ENCODE measurements at regions not wholly inside any gene's neighbourhood (a gene's known extent, or its start where the extent isn't known, plus 50 kb on each side); places are given as distances from the start of the nearest gene placed in this dataset.

GRCh38 chr19:33871605-33872004 lies 74.9 kb downstream of the KCTD15 start:
- no peak for TF ChIP-seq CTCF (IDR thresholded peaks at IDR 0.05; ENCODE audit: insufficient read depth, low read depth, low read length)
- TF ChIP-seq EZH2 (IDR thresholded peaks at IDR 0.05; ENCODE audit: insufficient read depth, low read length) = no peak

Data from astrocyte (in vitro differentiated cells and primary cell).